GM21786 (cell line): ENCODE measurements at regions not wholly inside any gene's neighbourhood (a gene's known extent, or its start where the extent isn't known, plus 50 kb on each side); places are given as distances from the start of the nearest gene placed in this dataset.
"Not testable (repeated sequence)": the region's sequence is repeated elsewhere in the genome, so short reads cannot be mapped to it uniquely, and the experiment has no call there.

Source experiments
- ATAC-seq: cut with Tn5 transposase; IDR thresholded peaks from one replicate; pipeline ENCODE4 v1.9.1; 2021; ENCODE audit not compliant: unreplicated experiment

- ATAC-seq: no peak
Measured at GRCh38 chr4:107392951-107393350, 327.1 kb downstream of the PAPSS1 start.

- ATAC-seq: no peak
Measured at GRCh38 chr4:107392380-107392779, 327.7 kb downstream of the PAPSS1 start.

- ATAC-seq: no peak
Measured at GRCh38 chr4:107391630-107392028, 328.4 kb downstream of the PAPSS1 start.

GRCh38 chr4:107391009-107391629 is 328.9 kb downstream of the PAPSS1 start:
- ATAC-seq: no peak

- no peak for ATAC-seq
Measured at GRCh38 chr4:107389965-107390364, 330.1 kb downstream of the PAPSS1 start.

GRCh38 chr4:107388736-107389274 is 331.2 kb downstream of the PAPSS1 start:
- no peak for ATAC-seq

- no peak for ATAC-seq
Measured at GRCh38 chr4:107380836-107381438, 339.1 kb downstream of the PAPSS1 start.

- ATAC-seq: no peak
Measured at GRCh38 chr4:107380190-107380589, 339.8 kb downstream of the PAPSS1 start.

GRCh38 chr4:107379054-107379869 is 340.8 kb downstream of the PAPSS1 start:
- no peak for ATAC-seq

- ATAC-seq: no peak
Measured at GRCh38 chr4:107376293-107376692, 340.2 kb upstream of the DKK2 start.

GRCh38 chr4:107366900-107367299 is 330.8 kb upstream of the DKK2 start:
- no peak for ATAC-seq

GRCh38 chr4:107366016-107366735 is 330.1 kb upstream of the DKK2 start:
- no peak for ATAC-seq

- ATAC-seq: no peak
Measured at GRCh38 chr4:107363125-107363524, 327.0 kb upstream of the DKK2 start.

GRCh38 chr4:107359208-107359607 is 323.1 kb upstream of the DKK2 start:
- no peak for ATAC-seq

GRCh38 chr4:107354304-107354703 is 318.2 kb upstream of the DKK2 start:
- ATAC-seq: not testable (repeated sequence)

- no peak for ATAC-seq
Measured at GRCh38 chr4:107351196-107351595, 315.1 kb upstream of the DKK2 start.

GRCh38 chr4:107349732-107350131 is 313.6 kb upstream of the DKK2 start:
- ATAC-seq: no peak

- no peak for ATAC-seq
Measured at GRCh38 chr4:107349266-107349665, 313.2 kb upstream of the DKK2 start.

GRCh38 chr4:107348188-107349050 is 312.3 kb upstream of the DKK2 start:
- ATAC-seq: no peak

GRCh38 chr4:107333518-107333917 is 297.4 kb upstream of the DKK2 start:
- ATAC-seq: no peak
